NCI-H1092 (cell line): ENCODE measurements at regions not wholly inside any gene's neighbourhood (a gene's known extent, or its start where the extent isn't known, plus 50 kb on each side); places are given as distances from the start of the nearest gene placed in this dataset.
"Not testable (repeated sequence)": the region's sequence is repeated elsewhere in the genome, so short reads cannot be mapped to it uniquely, and the experiment has no call there.

Experiments used
- DNase-seq: peaks from one replicate; lab custom pipeline; 2025; lab: John Stamatoyannopoulos, UW

- no peak for DNase-seq
Measured at GRCh38 chr4:64014647-64015046, 394.6 kb downstream of the TECRL start.

GRCh38 chr4:64001229-64001898, 407.9 kb downstream of the TECRL start:
- DNase-seq: no peak

- no peak for DNase-seq
Measured at GRCh38 chr4:64000241-64000640, 409.0 kb downstream of the TECRL start.

GRCh38 chr4:63986253-63986652, 423.0 kb downstream of the TECRL start:
- no peak for DNase-seq

- DNase-seq: no peak
Measured at GRCh38 chr4:63983224-63983623, 426.0 kb downstream of the TECRL start.

- DNase-seq: no peak
Measured at GRCh38 chr4:63965875-63966274, 443.4 kb downstream of the TECRL start.

GRCh38 chr4:63942706-63943286, 466.5 kb downstream of the TECRL start:
- DNase-seq: not testable (repeated sequence)

GRCh38 chr4:63937961-63938360, 471.3 kb downstream of the TECRL start:
- DNase-seq: no peak

- no peak for DNase-seq
Measured at GRCh38 chr4:63922146-63922545, 487.1 kb downstream of the TECRL start.

GRCh38 chr4:63921561-63921960, 487.7 kb downstream of the TECRL start:
- no peak for DNase-seq

- DNase-seq: no peak
Measured at GRCh38 chr4:63919636-63920365, 489.4 kb downstream of the TECRL start.

- no peak for DNase-seq
Measured at GRCh38 chr4:63906660-63907183, 502.5 kb downstream of the TECRL start.

GRCh38 chr4:63904201-63904600, 505.0 kb downstream of the TECRL start:
- DNase-seq: no peak

GRCh38 chr4:63901304-63901703, 507.9 kb downstream of the TECRL start:
- DNase-seq: no peak

- DNase-seq: no peak
Measured at GRCh38 chr4:63898961-63899360, 510.3 kb downstream of the TECRL start.

- no peak for DNase-seq
Measured at GRCh38 chr4:63894161-63894560, 515.1 kb downstream of the TECRL start.

- DNase-seq: no peak
Measured at GRCh38 chr4:63869370-63869769, 539.9 kb downstream of the TECRL start.

- no peak for DNase-seq
Measured at GRCh38 chr4:63851496-63851895, 557.8 kb downstream of the TECRL start.

GRCh38 chr4:63841266-63841665, 568.0 kb downstream of the TECRL start:
- no peak for DNase-seq

- DNase-seq: no peak
Measured at GRCh38 chr4:63831590-63832155, 577.6 kb downstream of the TECRL start.

GRCh38 chr4:63817196-63817865, 591.9 kb downstream of the TECRL start:
- DNase-seq: no peak
